ENCODE measurements at regions not wholly inside any gene's neighbourhood (a gene's known extent, or its start where the extent isn't known, plus 50 kb on each side); places are given as distances from the start of the nearest gene placed in this dataset.
"Not testable (repeated sequence)": the region's sequence is repeated elsewhere in the genome, so short reads cannot be mapped to it uniquely, and the experiment has no call there.

- not testable (repeated sequence) for DNase-seq
Observed at GRCh38 chr6:85707515-85708145, 64.9 kb upstream of the SYNCRIP start.

GRCh38 chr6:85706272-85706671, 63.6 kb upstream of the SYNCRIP start:
- no peak for DNase-seq

GRCh38 chr6:85705220-85705619, 62.5 kb upstream of the SYNCRIP start:
- no peak for DNase-seq

GRCh38 chr6:85703406-85703805, 60.7 kb upstream of the SYNCRIP start:
- no peak for DNase-seq

Measured in NCI-H2029 treated with DMSO at 0.1 percent for 48 hours (cell line).